ENCODE measurements at regions not wholly inside any gene's neighbourhood (a gene's known extent, or its start where the extent isn't known, plus 50 kb on each side); places are given as distances from the start of the nearest gene placed in this dataset.

- in situ Hi-C loops (cut with HindIII; ENCODE audit: low pct_unique_long_range_greater_than_20kb, low sequenced_read_pairs) (no loop called here), intact Hi-C loops (cut with micrococcal nuclease; ENCODE audit: unreplicated experiment) (no loop called here)
- ATAC-seq (no peak), DNase-seq (ENCODE audit: low read depth, low spot score) (no peak)
- Histone ChIP-seq H3K4me3 (ENCODE audit: low read depth in 2 of 2, low read length in 2 of 2) (no peak overlapping the region), H3K4me1 (ENCODE audit: control insufficient read depth, insufficient read depth, low read length) (no peaks in the 10 kb centered on the region), H3K36me3 (ENCODE audit: control insufficient read depth, insufficient read depth, low read length) (no peaks in the 10 kb centered on the region), H3K27me3 (ENCODE audit: control insufficient read depth, insufficient read depth, low read length) (no peaks in the 10 kb centered on the region), H3K9me3 (ENCODE audit: control insufficient read depth, insufficient read depth, low read depth, low read length) (no peaks in the 10 kb centered on the region), H3K27ac (ENCODE audit: low read length) (no peak overlapping the region)
- ChIA-PET POLR2A (no interaction called here), CTCF (no interaction called here)
- BruUV-seq (replicated peaks): no TSS peak
- no peak for TF ChIP-seq POLR2AphosphoS5 (IDR thresholded peaks at IDR 0.05; ENCODE audit: low read depth, low read length)
- TF ChIP-seq REST (IDR thresholded peaks at IDR 0.05; ENCODE audit: insufficient read depth in 1 of 2, low read depth in 2 of 2, low read length in 1 of 2): no peak
- TF ChIP-seq TCF7L2 (IDR thresholded peaks at IDR 0.05; ENCODE audit: low read depth, low read length): no peak
- no peak for TF ChIP-seq CTCF (IDR thresholded peaks at IDR 0.05)
- TF ChIP-seq SIN3A (IDR thresholded peaks at IDR 0.05; ENCODE audit: borderline replicate concordance, insufficient read depth, low read depth, low read length): no peak
These were observed 234.3 kb upstream of the PLEKHG7 start for GRCh38 chr12:92468358-92469020.

- Histone ChIP-seq H3K27me3 (ENCODE audit: control insufficient read depth, insufficient read depth, low read length) (no peaks in the 10 kb centered on the region), H3K4me1 (ENCODE audit: control insufficient read depth, insufficient read depth, low read length) (no peaks in the 10 kb centered on the region), H3K27ac (ENCODE audit: low read length) (no peak overlapping the region), H3K4me3 (ENCODE audit: low read depth in 2 of 2, low read length in 2 of 2) (no peak overlapping the region), H3K9me3 (ENCODE audit: control insufficient read depth, insufficient read depth, low read depth, low read length) (no peaks in the 10 kb centered on the region), H3K36me3 (ENCODE audit: control insufficient read depth, insufficient read depth, low read length) (no peaks in the 10 kb centered on the region)
- no TSS peak for BruUV-seq (replicated peaks)
- TF ChIP-seq REST (IDR thresholded peaks at IDR 0.05; ENCODE audit: insufficient read depth in 1 of 2, low read depth in 2 of 2, low read length in 1 of 2) (no peak), CTCF (IDR thresholded peaks at IDR 0.05) (no peak), TCF7L2 (IDR thresholded peaks at IDR 0.05; ENCODE audit: low read depth, low read length) (no peak), SIN3A (IDR thresholded peaks at IDR 0.05; ENCODE audit: borderline replicate concordance, insufficient read depth, low read depth, low read length) (no peak), POLR2AphosphoS5 (IDR thresholded peaks at IDR 0.05; ENCODE audit: low read depth, low read length) (no peak)
- ATAC-seq (no peak), DNase-seq (ENCODE audit: low read depth, low spot score) (no peak)
- ChIA-PET CTCF (no interaction called here), POLR2A (no interaction called here)
- in situ Hi-C loops (cut with HindIII; ENCODE audit: low pct_unique_long_range_greater_than_20kb, low sequenced_read_pairs) (no loop called here), intact Hi-C loops (cut with micrococcal nuclease; ENCODE audit: unreplicated experiment) (no loop called here)
These were observed 234.9 kb upstream of the PLEKHG7 start for GRCh38 chr12:92467886-92468285.
